Kidney epithelial cell (primary cell): ENCODE measurements at regions not wholly inside any gene's neighbourhood (a gene's known extent, or its start where the extent isn't known, plus 50 kb on each side); places are given as distances from the start of the nearest gene placed in this dataset.

Experiments used
- DNase-seq: peaks from one replicate; pipeline ENCODE4 v3.0.0-alpha.2; 2010; ENCODE audit warnings: low read depth
- H3K27me3 ChIP-seq: 2 replicates; pipeline ENCODE4 v1.6.0; 2011; ENCODE audit warnings: low read length; ENCODE audit not compliant: control insufficient read depth, insufficient read depth
- H3K36me3 ChIP-seq: 2 replicates; pipeline ENCODE4 v1.5.1; 2011; ENCODE audit warnings: low read length; ENCODE audit not compliant: control insufficient read depth, insufficient read depth
- H3K4me3 ChIP-seq: 2 replicates; pipeline ENCODE4 v1.5.1; 2011; ENCODE audit warnings: low read depth, mild to moderate bottlenecking, control low read depth, low read length
- TF ChIP-seq, protein P1 (sequence below): IDR thresholded peaks from 2 replicates; pipeline ENCODE4 v1.5.1; 2011; ENCODE audit warnings: mild to moderate bottlenecking, moderate library complexity, low read length, control low read depth, inconsistent platforms; ENCODE audit not compliant: insufficient read depth, poor library complexity, severe bottlenecking

DNA sequence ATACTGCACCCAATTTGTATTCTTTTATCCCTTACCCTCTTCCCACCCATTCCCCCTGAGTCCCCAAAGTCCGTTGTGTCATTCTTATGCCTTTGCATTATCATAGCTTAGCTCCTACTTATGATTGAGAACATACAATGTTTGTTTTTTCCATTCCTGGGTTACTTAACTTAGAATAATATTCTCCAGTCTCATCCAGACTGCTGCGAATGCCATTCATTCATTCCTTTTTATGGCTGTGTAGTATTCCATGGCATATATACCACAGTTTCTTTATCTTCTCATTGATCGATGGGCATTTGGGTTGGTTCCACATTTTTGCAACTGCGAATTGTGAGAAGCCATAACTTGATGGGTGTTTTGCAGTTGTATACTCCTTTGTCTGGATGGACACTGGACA, 62.8 kb downstream of the FHIP1A start:
- TF ChIP-seq, protein P1, sequence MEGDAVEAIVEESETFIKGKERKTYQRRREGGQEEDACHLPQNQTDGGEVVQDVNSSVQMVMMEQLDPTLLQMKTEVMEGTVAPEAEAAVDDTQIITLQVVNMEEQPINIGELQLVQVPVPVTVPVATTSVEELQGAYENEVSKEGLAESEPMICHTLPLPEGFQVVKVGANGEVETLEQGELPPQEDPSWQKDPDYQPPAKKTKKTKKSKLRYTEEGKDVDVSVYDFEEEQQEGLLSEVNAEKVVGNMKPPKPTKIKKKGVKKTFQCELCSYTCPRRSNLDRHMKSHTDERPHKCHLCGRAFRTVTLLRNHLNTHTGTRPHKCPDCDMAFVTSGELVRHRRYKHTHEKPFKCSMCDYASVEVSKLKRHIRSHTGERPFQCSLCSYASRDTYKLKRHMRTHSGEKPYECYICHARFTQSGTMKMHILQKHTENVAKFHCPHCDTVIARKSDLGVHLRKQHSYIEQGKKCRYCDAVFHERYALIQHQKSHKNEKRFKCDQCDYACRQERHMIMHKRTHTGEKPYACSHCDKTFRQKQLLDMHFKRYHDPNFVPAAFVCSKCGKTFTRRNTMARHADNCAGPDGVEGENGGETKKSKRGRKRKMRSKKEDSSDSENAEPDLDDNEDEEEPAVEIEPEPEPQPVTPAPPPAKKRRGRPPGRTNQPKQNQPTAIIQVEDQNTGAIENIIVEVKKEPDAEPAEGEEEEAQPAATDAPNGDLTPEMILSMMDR, result no peak
- DNase-seq, result no peak
- Histone ChIP-seq H3K4me3 (no peak overlapping the region), H3K36me3 (no peaks in the 10 kb centered on the region), H3K27me3 (no peaks in the 10 kb centered on the region)

DNA sequence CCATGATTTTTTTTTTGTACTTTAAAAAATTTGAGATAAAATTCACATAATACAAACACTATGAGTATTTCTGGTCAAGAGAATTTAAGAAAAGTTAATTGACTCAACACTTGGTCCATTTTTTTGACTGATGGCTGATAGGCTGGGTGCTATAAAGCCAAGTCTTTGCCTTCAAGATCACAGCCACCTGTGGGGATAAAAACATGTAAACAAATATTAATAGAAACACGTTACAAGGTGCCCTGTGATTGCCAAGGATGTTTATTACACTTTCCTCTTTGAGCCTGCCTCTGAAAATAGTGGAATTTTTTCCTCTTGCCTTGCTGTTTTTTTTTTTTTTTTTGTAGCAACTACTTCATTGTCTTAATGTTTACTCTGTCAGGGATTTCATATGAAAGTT, 63.3 kb downstream of the FHIP1A start:
- TF ChIP-seq, protein P1, result no peak
- Histone ChIP-seq H3K4me3 (no peak overlapping the region), H3K27me3 (no peaks in the 10 kb centered on the region), H3K36me3 (no peaks in the 10 kb centered on the region)
- DNase-seq, result no peak

DNA sequence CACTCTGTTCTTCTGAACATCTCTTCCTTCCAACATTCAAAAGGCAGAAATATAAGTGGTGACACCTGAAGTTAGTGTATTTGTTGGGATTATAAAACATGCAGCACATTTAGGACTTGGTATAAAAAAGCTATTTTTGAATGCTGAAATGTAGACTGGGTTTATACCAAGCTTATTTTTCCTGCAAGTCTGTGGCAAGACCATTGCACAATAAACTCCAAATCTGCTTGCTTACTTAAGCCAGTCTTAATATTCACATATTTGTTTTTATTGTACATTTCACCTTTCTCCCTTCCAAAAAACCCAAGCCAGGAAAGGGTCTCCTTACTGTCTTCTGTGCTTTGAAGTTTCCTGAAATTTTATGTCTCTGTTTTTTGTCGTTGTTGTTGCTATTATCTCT, 63.7 kb downstream of the FHIP1A start:
- TF ChIP-seq, protein P1, result no peak
- H3K27me3 ChIP-seq, result no peaks in the 10 kb centered on the region
- no peaks in the 10 kb centered on the region for H3K36me3 ChIP-seq
- DNase-seq, result no peak
- H3K4me3 ChIP-seq, result no peak overlapping the region

DNA sequence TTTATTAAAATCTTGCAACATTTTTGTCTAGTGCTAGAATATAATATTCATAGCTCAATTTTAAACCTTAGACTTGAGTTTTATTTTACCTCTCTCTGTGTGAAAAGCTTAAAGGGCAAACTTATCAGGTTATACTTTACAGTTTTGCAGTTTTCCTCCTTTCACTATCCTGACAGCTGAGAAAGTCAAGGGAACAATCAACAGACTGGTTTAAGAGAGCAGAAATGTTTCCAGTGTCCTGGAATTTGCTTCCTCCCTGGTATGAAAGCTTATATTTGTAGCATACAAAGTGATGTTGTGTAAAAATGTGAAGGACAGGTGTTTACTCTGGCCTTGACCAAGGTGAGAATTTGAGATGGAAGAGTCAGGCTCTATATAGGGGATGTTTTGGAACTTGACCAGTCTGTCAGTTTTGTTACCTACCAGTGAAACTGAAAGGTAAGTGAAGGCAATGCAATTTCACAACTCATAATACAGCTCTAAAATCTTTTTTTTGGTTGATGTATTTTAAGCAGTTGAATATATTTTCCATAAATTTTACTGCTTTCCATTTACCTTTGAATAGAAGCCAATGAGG, 64.6 kb downstream of the FHIP1A start:
- H3K36me3 ChIP-seq, result no peaks in the 10 kb centered on the region
- TF ChIP-seq, protein P1, result no peak
- H3K27me3 ChIP-seq, result no peaks in the 10 kb centered on the region
- no peak overlapping the region for H3K4me3 ChIP-seq
- DNase-seq, result no peak

DNA sequence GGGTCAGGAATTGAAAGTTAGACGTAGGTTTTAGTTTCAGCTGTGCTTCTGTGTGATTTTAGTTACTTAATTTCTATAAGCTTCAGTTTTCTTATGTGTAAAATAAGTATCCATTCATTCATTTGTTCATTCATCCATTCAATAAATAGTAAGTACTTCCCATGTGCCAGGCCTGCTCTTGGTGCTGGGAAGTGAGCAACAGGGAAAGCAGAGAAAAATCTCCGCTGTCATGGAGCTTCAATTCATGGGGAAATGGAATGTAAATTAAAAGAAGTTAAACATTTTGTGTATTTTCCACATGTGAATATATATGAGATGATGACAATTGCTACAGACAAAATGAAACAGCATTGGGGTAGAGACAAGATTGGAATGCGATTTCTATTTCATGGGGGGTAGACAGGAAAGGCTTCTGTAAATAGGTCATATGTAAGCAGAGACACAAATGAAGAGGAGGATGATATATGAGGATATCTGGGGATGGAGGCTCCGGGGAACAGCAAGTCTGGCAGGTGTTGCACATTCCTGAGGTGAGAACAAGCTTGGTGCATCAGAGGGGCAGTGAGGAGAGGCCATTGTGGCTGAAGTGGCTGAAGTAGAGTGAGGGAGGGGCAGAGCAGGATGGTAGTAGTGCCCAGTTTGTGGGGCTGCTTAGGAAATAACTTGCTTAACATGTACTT, 66.2 kb downstream of the FHIP1A start:
- Histone ChIP-seq H3K36me3 (no peaks in the 10 kb centered on the region), H3K4me3 (no peak overlapping the region), H3K27me3 (no peaks in the 10 kb centered on the region)
- TF ChIP-seq, protein P1, result no peak
- no peak for DNase-seq

DNA sequence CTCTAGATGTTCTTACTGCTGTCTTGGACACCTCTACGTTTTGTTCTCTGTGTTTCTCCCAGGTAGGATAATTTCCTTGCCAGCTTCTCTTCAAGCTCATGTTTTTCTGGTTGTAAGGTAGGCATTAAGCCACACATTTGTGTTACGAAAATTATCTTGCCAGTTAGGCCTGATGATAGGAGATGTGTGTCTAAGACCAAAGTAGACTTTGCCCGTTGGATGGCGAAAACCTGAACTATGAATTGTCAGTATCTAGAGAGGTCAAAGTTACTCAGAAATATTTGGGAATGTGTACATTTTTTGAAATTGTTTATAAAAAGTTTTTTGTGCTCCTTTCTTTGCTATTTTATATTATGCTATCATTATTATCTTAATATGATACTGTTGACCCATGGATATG, 72.8 kb downstream of the FHIP1A start:
- Histone ChIP-seq H3K4me3 (no peak overlapping the region), H3K27me3 (no peaks in the 10 kb centered on the region), H3K36me3 (no peaks in the 10 kb centered on the region)
- TF ChIP-seq, protein P1, result no peak
- DNase-seq, result no peak
